Hepatocyte (in vitro differentiated cells): ENCODE measurements at regions not wholly inside any gene's neighbourhood (a gene's known extent, or its start where the extent isn't known, plus 50 kb on each side); places are given as distances from the start of the nearest gene placed in this dataset.

Source experiments
- DNase-seq: peaks from one replicate; pipeline ENCODE4 v3.0.0-alpha.2; 2016; ENCODE audit warnings: low spot score
- H2AFZ ChIP-seq: fragments of 200-600 bp; sonication (generic); 2 replicates; pipeline ENCODE4 v1.6.0; 2016; ENCODE audit warnings: antibody characterized with exemption, mild to moderate bottlenecking
- H3K27ac ChIP-seq: fragments of 200-600 bp; sonication (generic); 2 replicates; pipeline ENCODE4 v1.5.1; 2016; ENCODE audit warnings: mild to moderate bottlenecking
- H3K27me3 ChIP-seq: fragments of 200-600 bp; sonication (generic); 2 replicates; pipeline ENCODE4 v1.6.1; 2016
- H3K36me3 ChIP-seq: fragments of 200-600 bp; sonication (generic); replicated peaks from 2 replicates; pipeline ENCODE4 v1.5.1; 2016; ENCODE audit warnings: low read depth; ENCODE audit not compliant: insufficient read depth
- H3K4me1 ChIP-seq: fragments of 200-600 bp; sonication (generic); 2 replicates; pipeline ENCODE4 v1.5.1; 2016; ENCODE audit warnings: mild to moderate bottlenecking, moderate library complexity; ENCODE audit not compliant: insufficient read depth
- H3K4me2 ChIP-seq: fragments of 200-600 bp; sonication (generic); 2 replicates; pipeline ENCODE4 v1.6.0; 2016
- H3K4me3 ChIP-seq: fragments of 200-600 bp; sonication (generic); 2 replicates; pipeline ENCODE4 v1.5.1; 2016; ENCODE audit warnings: mild to moderate bottlenecking
- H3K79me2 ChIP-seq: fragments of 200-600 bp; sonication (generic); 2 replicates; pipeline ENCODE4 v1.6.0; 2017; ENCODE audit warnings: mild to moderate bottlenecking
- H3K9me2 ChIP-seq: fragments of 200-600 bp; sonication (generic); replicated peaks from 2 replicates; pipeline ENCODE4 v1.6.0; 2017; ENCODE audit warnings: mild to moderate bottlenecking; ENCODE audit not compliant: insufficient read depth
- H3K9me3 ChIP-seq: fragments of 200-600 bp; sonication (generic); 2 replicates; pipeline ENCODE4 v1.5.1; 2016; ENCODE audit warnings: low read depth, mild to moderate bottlenecking
- H4K20me1 ChIP-seq: fragments of 200-600 bp; sonication (generic); 2 replicates; pipeline ENCODE4 v1.6.0; 2016; ENCODE audit warnings: mild to moderate bottlenecking; ENCODE audit not compliant: insufficient read depth, poor library complexity, severe bottlenecking
- EZH2 ChIP-seq: fragments of 200-600 bp; sonication (generic); IDR thresholded peaks from 2 replicates; pipeline ENCODE4 v1.6.1; 2016; ENCODE audit warnings: antibody characterized with exemption, mild to moderate bottlenecking, borderline replicate concordance
- EZH2phosphoT487 ChIP-seq: fragments of 200-600 bp; sonication (generic); IDR thresholded peaks from one replicate; pipeline ENCODE4 v1.6.1; 2018; ENCODE audit warnings: antibody characterized with exemption, mild to moderate bottlenecking, low read depth, moderate library complexity; ENCODE audit not compliant: unreplicated experiment, severe bottlenecking
- WGBS: methylation state at CpG from one replicate; pipeline ENCODE4 v1.1.6; 2016; ENCODE audit warnings: low lambda C conversion rate; ENCODE audit errors: missing lambda C conversion rate; 5-methylcytosine and 5-hydroxymethylcytosine counted together
- TF ChIP-seq, protein P1 (sequence below): fragments of 200-600 bp; sonication (generic); IDR thresholded peaks from 2 replicates; pipeline ENCODE4 v1.5.1; 2016; ENCODE audit warnings: antibody characterized with exemption, mild to moderate bottlenecking; ENCODE audit not compliant: poor library complexity

DNA sequence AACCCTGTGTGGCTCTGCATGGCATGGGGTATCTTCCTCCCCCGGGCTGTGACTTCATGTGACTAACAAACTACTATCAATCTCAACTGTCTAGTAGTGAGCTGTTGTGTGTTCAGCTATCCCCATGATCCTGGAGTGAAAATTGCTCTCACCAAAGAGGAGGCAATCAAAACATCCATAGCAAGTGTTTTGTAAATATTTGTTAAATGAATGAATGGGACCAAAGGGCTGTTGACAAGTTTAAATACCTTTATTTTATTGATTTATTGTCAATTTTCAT is 138.1 kb upstream of the CPM start:
- no peaks in the 10 kb centered on the region for H3K27me3 ChIP-seq
- H2AFZ ChIP-seq: no peak overlapping the region
- no peaks in the 10 kb centered on the region for H3K9me2 ChIP-seq
- no peaks in the 10 kb centered on the region for H4K20me1 ChIP-seq
- DNase-seq: no peak
- H3K4me3 ChIP-seq: no peak overlapping the region
- H3K27ac ChIP-seq: no peak overlapping the region
- H3K79me2 ChIP-seq: no peaks in the 10 kb centered on the region
- 73% methylated on average over 1 of the region's 1 CpG for WGBS
- H3K4me2 ChIP-seq: no peak overlapping the region
- no peaks in the 10 kb centered on the region for H3K36me3 ChIP-seq
- no peaks in the 10 kb centered on the region for H3K4me1 ChIP-seq
- TF ChIP-seq EZH2 (no peak), EZH2phosphoT487 (no peak)
- TF ChIP-seq, protein P1, sequence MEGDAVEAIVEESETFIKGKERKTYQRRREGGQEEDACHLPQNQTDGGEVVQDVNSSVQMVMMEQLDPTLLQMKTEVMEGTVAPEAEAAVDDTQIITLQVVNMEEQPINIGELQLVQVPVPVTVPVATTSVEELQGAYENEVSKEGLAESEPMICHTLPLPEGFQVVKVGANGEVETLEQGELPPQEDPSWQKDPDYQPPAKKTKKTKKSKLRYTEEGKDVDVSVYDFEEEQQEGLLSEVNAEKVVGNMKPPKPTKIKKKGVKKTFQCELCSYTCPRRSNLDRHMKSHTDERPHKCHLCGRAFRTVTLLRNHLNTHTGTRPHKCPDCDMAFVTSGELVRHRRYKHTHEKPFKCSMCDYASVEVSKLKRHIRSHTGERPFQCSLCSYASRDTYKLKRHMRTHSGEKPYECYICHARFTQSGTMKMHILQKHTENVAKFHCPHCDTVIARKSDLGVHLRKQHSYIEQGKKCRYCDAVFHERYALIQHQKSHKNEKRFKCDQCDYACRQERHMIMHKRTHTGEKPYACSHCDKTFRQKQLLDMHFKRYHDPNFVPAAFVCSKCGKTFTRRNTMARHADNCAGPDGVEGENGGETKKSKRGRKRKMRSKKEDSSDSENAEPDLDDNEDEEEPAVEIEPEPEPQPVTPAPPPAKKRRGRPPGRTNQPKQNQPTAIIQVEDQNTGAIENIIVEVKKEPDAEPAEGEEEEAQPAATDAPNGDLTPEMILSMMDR: no peak
- no peaks in the 10 kb centered on the region for H3K9me3 ChIP-seq

DNA sequence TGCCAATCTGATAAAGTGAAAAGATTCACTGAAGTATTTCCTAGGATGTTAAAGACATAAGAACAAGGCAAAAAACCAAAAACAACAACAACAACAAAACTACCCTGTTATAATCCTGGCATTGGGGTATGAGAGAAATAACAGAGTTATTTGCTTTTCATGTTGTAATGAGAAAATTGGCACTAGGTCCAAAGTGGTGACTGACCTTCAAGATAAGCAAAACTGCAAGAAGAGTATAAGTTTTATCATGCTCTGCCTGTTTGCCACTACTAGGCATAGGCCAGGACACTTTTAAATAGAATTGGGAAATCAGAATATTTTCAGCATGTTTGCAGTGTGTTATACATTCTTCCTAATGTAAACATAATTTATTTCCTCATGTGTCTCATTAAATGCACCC is 140.1 kb upstream of the CPM start:
- H2AFZ ChIP-seq: no peak overlapping the region
- H3K27me3 ChIP-seq: no peaks in the 10 kb centered on the region
- no peaks in the 10 kb centered on the region for H3K36me3 ChIP-seq
- H3K4me3 ChIP-seq: no peak overlapping the region
- TF ChIP-seq, protein P1: no peak
- TF ChIP-seq EZH2: no peak
- TF ChIP-seq EZH2phosphoT487: no peak
- H4K20me1 ChIP-seq: no peaks in the 10 kb centered on the region
- H3K9me2 ChIP-seq: no peaks in the 10 kb centered on the region
- no peaks in the 10 kb centered on the region for H3K79me2 ChIP-seq
- no peak overlapping the region for H3K4me2 ChIP-seq
- H3K27ac ChIP-seq: no peak overlapping the region
- no peaks in the 10 kb centered on the region for H3K4me1 ChIP-seq
- no peaks in the 10 kb centered on the region for H3K9me3 ChIP-seq
- no peak for DNase-seq

DNA sequence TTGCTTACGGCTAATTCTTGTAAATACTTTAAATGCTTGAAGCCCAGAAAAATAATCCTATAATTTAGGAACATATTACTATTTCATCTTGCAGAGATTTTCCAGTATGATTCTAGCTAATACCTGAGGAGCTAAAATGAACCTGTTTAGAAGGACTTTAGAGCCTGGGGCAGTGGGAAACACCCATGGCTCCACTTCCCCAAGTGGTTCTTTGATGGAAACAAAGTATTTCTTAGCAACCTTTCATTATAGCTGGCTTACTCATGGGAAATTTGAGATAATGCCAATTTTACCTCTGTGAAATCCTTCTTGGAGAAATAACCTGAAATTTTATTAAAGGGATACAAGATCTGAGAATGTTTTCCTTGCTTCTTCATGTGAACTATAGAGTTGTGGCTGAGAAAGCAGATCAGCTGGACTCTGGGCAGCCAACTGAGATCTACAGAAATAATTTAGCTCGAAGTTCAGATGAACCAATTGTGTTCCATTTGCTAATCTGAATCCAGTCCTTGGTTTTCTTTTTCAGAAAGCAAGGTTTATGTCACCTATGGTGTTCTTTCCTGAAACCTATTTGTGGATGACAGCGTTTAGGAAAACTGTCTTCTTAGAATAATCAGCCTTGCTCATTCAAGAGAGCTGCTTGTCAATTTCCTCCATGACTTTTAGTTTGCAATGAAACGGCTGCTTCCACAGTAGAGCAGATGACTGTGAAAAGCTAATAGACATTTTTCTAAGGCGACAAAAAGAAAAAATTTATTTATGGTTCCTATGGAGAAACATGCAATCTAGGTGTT is 141.8 kb upstream of the CPM start:
- Histone ChIP-seq H3K27ac (no peak overlapping the region), H2AFZ (no peak overlapping the region), H3K9me3 (no peaks in the 10 kb centered on the region), H3K36me3 (no peaks in the 10 kb centered on the region), H3K4me2 (no peak overlapping the region), H3K79me2 (no peaks in the 10 kb centered on the region), H3K4me1 (no peaks in the 10 kb centered on the region), H3K27me3 (no peaks in the 10 kb centered on the region), H4K20me1 (no peaks in the 10 kb centered on the region), H3K9me2 (no peaks in the 10 kb centered on the region), H3K4me3 (no peak overlapping the region)
- TF ChIP-seq EZH2phosphoT487 (no peak), EZH2 (no peak)
- TF ChIP-seq, protein P1: no peak
- 90% methylated on average over 5 of the region's 5 CpGs for WGBS
- DNase-seq: no peak

DNA sequence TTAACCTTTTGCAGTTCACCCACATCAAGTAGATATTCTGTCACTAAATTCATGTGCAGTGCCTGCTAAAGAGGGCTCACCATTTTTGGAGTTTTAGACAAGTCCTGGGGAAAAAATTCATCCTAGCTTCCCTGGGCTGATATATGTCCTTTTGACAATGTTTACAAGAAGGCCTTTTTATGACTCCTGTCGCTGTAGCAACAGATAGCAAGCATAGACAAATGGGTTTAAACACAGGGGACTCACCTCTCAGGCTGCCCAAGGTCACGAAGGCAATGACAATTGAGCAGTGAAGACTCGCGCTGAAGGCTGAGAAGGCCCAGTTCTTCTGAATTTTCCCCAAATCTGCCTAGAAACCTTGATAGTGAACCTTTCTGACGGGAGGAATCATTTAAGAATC is 150.7 kb upstream of the CPM start:
- Histone ChIP-seq H3K79me2 (no peaks in the 10 kb centered on the region), H3K36me3 (no peaks in the 10 kb centered on the region), H3K4me2 (no peak overlapping the region), H4K20me1 (no peaks in the 10 kb centered on the region), H3K27ac (no peak overlapping the region), H2AFZ (no peak overlapping the region), H3K9me3 (no peaks in the 10 kb centered on the region), H3K4me1 (no peaks in the 10 kb centered on the region), H3K4me3 (no peak overlapping the region), H3K9me2 (no peaks in the 10 kb centered on the region), H3K27me3 (no peaks in the 10 kb centered on the region)
- DNase-seq: peak; percentile 26
- TF ChIP-seq, protein P1: no peak
- no peak for TF ChIP-seq EZH2phosphoT487
- 48% methylated on average over 5 of the region's 5 CpGs for WGBS
